Type B pancreatic cell (in vitro differentiated cells): ENCODE measurements at regions not wholly inside any gene's neighbourhood (a gene's known extent, or its start where the extent isn't known, plus 50 kb on each side); places are given as distances from the start of the nearest gene placed in this dataset.
A peak's percentile ranks its signal among the peaks of the same experiment; 100 is the strongest.

Experiments used
- DNase-seq: peaks from one replicate; pipeline ENCODE4 v3.0.0; 2021; ENCODE audit warnings: mixed read lengths; ENCODE audit not compliant: unreplicated experiment; ENCODE audit errors: extremely low spot score
- H3K27ac Mint-ChIP-seq: 2 replicates; pipeline ENCODE4 v1.8.0; 2021; ENCODE audit warnings: mild to moderate bottlenecking, mixed read lengths
- H3K27me3 Mint-ChIP-seq: 2 replicates; pipeline ENCODE4 v1.8.0; 2021; ENCODE audit warnings: mixed read lengths
- H3K36me3 Mint-ChIP-seq: 2 replicates; pipeline ENCODE4 v1.8.0; 2021; ENCODE audit warnings: mixed read lengths
- H3K4me1 Mint-ChIP-seq: one replicate; pipeline ENCODE4 v1.8.0; 2021; ENCODE audit warnings: mixed read lengths; ENCODE audit not compliant: unreplicated experiment
- H3K4me3 Mint-ChIP-seq: 2 replicates; pipeline ENCODE4 v1.8.0; 2021; ENCODE audit warnings: mild to moderate bottlenecking, mixed read lengths
- H3K9me3 Mint-ChIP-seq: 2 replicates; pipeline ENCODE4 v1.8.0; 2021; ENCODE audit warnings: mixed read lengths
- TF ChIP-seq, protein P1 (sequence below): fragments of 200-600 bp; sonication (generic); conservative IDR thresholded peaks from 2 replicates; pipeline ENCODE4 v1.5.0; 2021; ENCODE audit warnings: antibody characterized with exemption, mild to moderate bottlenecking

DNA sequence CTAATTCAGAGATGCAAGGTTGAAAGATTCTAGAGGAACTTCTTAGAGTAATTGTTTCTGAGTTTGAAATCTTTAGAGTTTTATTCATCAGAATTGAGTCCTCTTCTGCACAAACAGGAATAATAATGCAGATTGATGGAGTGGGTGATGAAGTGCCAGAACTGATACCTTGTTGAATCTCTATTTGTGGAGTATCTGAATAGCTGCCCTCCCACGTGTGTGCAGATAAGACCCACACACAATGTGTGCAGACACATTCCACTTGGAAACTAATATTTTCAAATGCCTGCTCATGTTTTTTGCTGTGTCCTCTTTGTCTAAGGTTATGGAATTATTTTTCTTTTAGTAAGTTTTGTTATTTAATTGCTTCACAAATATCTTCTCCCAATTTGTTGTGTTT is 1167.8 kb upstream of the MAP3K7 start:
- H3K27ac Mint-ChIP-seq: no peak overlapping the region
- DNase-seq: no peak

DNA sequence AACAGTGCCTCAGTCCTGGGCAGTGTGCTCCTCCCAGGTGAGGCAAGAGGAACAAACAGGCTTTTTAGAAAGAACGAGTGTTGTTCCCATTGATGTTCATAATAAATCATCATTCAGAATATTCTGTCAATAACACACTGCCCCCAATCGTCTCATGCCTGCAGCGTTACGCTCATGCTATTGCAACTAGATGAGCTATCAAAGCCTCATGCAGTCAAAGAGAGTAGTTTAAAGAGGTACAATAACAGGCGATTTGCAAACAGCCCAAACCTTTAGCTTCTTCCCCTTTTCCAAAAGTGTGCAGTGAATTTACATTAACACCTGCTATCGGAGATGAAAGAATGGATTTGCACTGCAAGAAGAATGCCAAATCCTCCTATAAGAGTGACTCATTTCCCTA is 1164.7 kb upstream of the MAP3K7 start:
- H3K27ac Mint-ChIP-seq: no peak overlapping the region
- H3K27me3 Mint-ChIP-seq: no peaks in the 10 kb centered on the region
- no peaks in the 10 kb centered on the region for H3K4me1 Mint-ChIP-seq
- TF ChIP-seq, protein P1, sequence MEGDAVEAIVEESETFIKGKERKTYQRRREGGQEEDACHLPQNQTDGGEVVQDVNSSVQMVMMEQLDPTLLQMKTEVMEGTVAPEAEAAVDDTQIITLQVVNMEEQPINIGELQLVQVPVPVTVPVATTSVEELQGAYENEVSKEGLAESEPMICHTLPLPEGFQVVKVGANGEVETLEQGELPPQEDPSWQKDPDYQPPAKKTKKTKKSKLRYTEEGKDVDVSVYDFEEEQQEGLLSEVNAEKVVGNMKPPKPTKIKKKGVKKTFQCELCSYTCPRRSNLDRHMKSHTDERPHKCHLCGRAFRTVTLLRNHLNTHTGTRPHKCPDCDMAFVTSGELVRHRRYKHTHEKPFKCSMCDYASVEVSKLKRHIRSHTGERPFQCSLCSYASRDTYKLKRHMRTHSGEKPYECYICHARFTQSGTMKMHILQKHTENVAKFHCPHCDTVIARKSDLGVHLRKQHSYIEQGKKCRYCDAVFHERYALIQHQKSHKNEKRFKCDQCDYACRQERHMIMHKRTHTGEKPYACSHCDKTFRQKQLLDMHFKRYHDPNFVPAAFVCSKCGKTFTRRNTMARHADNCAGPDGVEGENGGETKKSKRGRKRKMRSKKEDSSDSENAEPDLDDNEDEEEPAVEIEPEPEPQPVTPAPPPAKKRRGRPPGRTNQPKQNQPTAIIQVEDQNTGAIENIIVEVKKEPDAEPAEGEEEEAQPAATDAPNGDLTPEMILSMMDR: no peak
- no peaks in the 10 kb centered on the region for H3K9me3 Mint-ChIP-seq
- no peak overlapping the region for H3K4me3 Mint-ChIP-seq
- no peak for DNase-seq
- H3K36me3 Mint-ChIP-seq: no peaks in the 10 kb centered on the region

More for the DNA sequence above, 1167.8 kb upstream of the MAP3K7 start:
- Mint-ChIP-seq H3K36me3 (no peaks in the 10 kb centered on the region), H3K27me3 (peaks cover 3% of the 10 kb centered on the region), H3K9me3 (no peaks in the 10 kb centered on the region), H3K4me1 (no peaks in the 10 kb centered on the region), H3K4me3 (no peak overlapping the region)
- TF ChIP-seq, protein P1: no peak

DNA sequence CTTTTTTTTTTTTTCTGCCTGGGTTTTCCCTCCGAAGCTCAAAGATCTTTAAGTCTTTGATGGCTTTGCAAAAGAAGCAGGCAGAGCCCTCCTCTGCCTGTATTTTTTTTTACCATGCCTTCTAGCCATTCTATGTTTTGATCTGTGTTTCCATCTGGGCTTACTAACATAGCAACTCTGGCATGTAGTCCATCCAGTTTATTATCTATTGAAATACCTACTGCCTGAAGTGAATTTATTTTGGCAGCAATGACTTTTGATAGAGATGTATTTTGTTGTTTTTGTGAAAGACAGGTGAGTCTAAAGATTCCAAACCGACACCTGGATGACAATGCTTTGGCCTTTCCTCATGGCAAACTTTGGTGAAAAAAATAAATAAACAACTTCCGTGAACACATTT is 1157.7 kb upstream of the MAP3K7 start:
- Mint-ChIP-seq H3K27ac (peak overlapping the region; percentile 73), H3K36me3 (no peaks in the 10 kb centered on the region), H3K4me3 (peak overlapping the region; percentile 69), H3K9me3 (no peaks in the 10 kb centered on the region), H3K4me1 (no peaks in the 10 kb centered on the region), H3K27me3 (no peaks in the 10 kb centered on the region)
- TF ChIP-seq, protein P1: no peak
- no peak for DNase-seq

DNA sequence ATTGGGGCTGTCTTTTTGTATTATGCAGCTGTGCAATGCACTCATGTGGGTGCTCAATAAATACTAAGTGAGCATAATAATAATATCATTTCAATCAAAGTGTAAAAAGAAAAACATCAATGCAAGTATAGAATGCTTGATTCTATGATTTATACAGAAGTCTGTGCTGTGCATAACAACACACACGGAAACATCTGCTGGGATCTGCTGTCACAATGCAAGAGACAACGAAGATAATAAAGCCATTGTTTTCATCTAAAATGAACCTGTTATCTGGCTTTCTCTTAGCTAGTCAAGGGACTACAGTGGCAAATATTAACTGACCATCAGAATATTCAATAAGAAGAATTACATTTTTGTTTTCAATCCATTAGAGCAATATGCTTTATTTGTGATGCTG is 1156.9 kb upstream of the MAP3K7 start:
- DNase-seq: no peak
- Mint-ChIP-seq H3K4me1 (no peaks in the 10 kb centered on the region), H3K27me3 (no peaks in the 10 kb centered on the region), H3K27ac (no peak overlapping the region), H3K36me3 (no peaks in the 10 kb centered on the region), H3K9me3 (no peaks in the 10 kb centered on the region), H3K4me3 (no peak overlapping the region)
- TF ChIP-seq, protein P1: no peak

DNA sequence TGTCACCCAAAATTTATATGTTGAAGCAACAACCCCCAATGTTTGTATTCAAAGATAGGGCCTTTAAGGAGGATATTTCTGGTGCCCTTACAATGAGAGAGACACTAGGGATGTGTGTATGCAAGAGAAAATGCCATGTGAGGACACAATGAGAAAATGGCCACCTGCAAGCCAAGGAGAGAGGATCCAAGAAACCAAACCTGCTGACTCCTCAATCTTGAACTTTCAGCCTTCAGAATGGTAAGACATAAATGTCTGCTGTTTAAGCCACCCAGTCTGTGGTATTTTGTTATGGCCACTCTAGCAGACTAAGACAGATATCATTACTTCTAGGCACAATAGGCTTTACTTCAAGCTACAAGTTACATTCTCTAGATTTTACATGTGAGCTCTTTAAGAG is 1145.1 kb upstream of the MAP3K7 start:
- no peaks in the 10 kb centered on the region for H3K36me3 Mint-ChIP-seq
- H3K27ac Mint-ChIP-seq: no peak overlapping the region
- TF ChIP-seq, protein P1: no peak
- DNase-seq: no peak
- H3K27me3 Mint-ChIP-seq: no peaks in the 10 kb centered on the region
- peaks cover 4% of the 10 kb centered on the region for H3K9me3 Mint-ChIP-seq
- no peaks in the 10 kb centered on the region for H3K4me1 Mint-ChIP-seq
- no peak overlapping the region for H3K4me3 Mint-ChIP-seq

DNA sequence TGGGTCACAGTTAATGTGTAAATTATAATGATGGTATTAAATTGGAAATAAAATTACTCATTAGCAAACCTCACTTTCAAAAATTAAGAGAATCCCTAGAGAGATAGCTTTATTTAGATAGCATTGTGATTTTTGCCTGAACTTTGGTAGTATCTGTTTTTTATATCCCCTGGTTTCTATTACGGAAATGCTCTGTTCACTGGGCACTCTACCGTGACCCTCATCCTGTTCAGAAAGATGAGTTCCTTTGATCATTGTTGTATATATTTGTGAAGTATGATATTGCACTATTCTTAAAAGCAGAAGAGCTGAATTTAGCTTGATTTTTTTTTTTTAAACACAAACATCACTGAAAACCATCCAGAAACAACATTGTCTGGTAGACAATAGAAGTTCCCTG is 1143.8 kb upstream of the MAP3K7 start:
- no peak overlapping the region for H3K4me3 Mint-ChIP-seq
- no peak for DNase-seq
- no peaks in the 10 kb centered on the region for H3K36me3 Mint-ChIP-seq
- H3K27me3 Mint-ChIP-seq: no peaks in the 10 kb centered on the region
- no peaks in the 10 kb centered on the region for H3K4me1 Mint-ChIP-seq
- H3K27ac Mint-ChIP-seq: no peak overlapping the region
- TF ChIP-seq, protein P1: no peak
- H3K9me3 Mint-ChIP-seq: peaks cover 4% of the 10 kb centered on the region
